Neuronal stem cell (in vitro differentiated cells): ENCODE measurements at regions not wholly inside any gene's neighbourhood (a gene's known extent, or its start where the extent isn't known, plus 50 kb on each side); places are given as distances from the start of the nearest gene placed in this dataset.

Experiments used
- DNase-seq: peaks from one replicate; pipeline ENCODE4 v3.0.0-alpha.2; 2013; ENCODE audit warnings: low spot score
- H2AFZ ChIP-seq: one replicate; pipeline ENCODE4 v1.6.1; 2013; ENCODE audit warnings: mild to moderate bottlenecking, low read length, inconsistent platforms
- H2AK5ac ChIP-seq: 2 replicates; pipeline ENCODE4 v1.6.1; 2013; ENCODE audit warnings: low read depth, mild to moderate bottlenecking, inconsistent platforms, low read length, moderate library complexity, mixed read lengths
- H2BK120ac ChIP-seq: 2 replicates; pipeline ENCODE4 v1.6.1; 2013; ENCODE audit warnings: low read depth, mild to moderate bottlenecking, inconsistent platforms, low read length, moderate library complexity, mixed read lengths
- H2BK12ac ChIP-seq: one replicate; pipeline ENCODE4 v1.6.1; 2013; ENCODE audit warnings: low read length, inconsistent platforms
- H2BK15ac ChIP-seq: 2 replicates; pipeline ENCODE4 v1.6.1; 2013; ENCODE audit warnings: mild to moderate bottlenecking, low read length, inconsistent platforms, mixed read lengths
- H2BK5ac ChIP-seq: one replicate; pipeline ENCODE4 v1.6.1; 2013; ENCODE audit warnings: inconsistent platforms, mild to moderate bottlenecking, low read length, moderate library complexity
- H3K14ac ChIP-seq: one replicate; pipeline ENCODE4 v1.6.1; 2013; ENCODE audit warnings: low read length, inconsistent platforms
- H3K18ac ChIP-seq: 2 replicates; pipeline ENCODE4 v1.6.1; 2013; ENCODE audit warnings: low read length, inconsistent platforms
- H3K23ac ChIP-seq: 2 replicates; pipeline ENCODE4 v1.6.1; 2013; ENCODE audit warnings: low read depth, mild to moderate bottlenecking, mixed read lengths, low read length, inconsistent platforms; ENCODE audit not compliant: poor library complexity
- H3K27ac ChIP-seq: replicated peaks from 3 replicates; pipeline ENCODE4 v1.5.1; 2013; ENCODE audit warnings: low read length, inconsistent platforms
- H3K27me3 ChIP-seq, 3 experiments: 2 replicates each; pipeline ENCODE4 v1.6.1; 2013; ENCODE audit warnings: low read length in 3 of 3, mild to moderate bottlenecking in 2 of 3, inconsistent platforms in 1 of 3, low read depth in 1 of 3, mixed read lengths in 1 of 3, moderate library complexity in 1 of 3; ENCODE audit not compliant: control insufficient read depth in 3 of 3, insufficient read depth in 3 of 3
- H3K36me3 ChIP-seq, 2 donors: replicated peaks in 1 of 2; 2 replicates each; pipeline ENCODE4 v1.6.1; 2013; ENCODE audit warnings: low read length in 2 of 2; ENCODE audit not compliant: control insufficient read depth in 2 of 2, insufficient read depth in 2 of 2
- H3K4ac ChIP-seq: 2 replicates; pipeline ENCODE4 v1.6.1; 2013; ENCODE audit warnings: inconsistent platforms, mild to moderate bottlenecking, low read length, moderate library complexity
- H3K4me1 ChIP-seq, 2 donors: 1 replicate in 1 of 2; 2 replicates in 1 of 2; pipeline ENCODE4 v1.6.1; 2013; ENCODE audit warnings: low read length in 2 of 2, low read depth in 1 of 2; ENCODE audit not compliant: control insufficient read depth in 2 of 2, insufficient read depth in 1 of 2
- H3K4me2 ChIP-seq: one replicate; pipeline ENCODE4 v1.6.1; 2013; ENCODE audit warnings: mild to moderate bottlenecking, low read length, inconsistent platforms; ENCODE audit not compliant: insufficient read depth, poor library complexity, severe bottlenecking
- H3K4me3 ChIP-seq, 2 donors: 2 replicates each; pipeline ENCODE4 v1.5.1; 2013; ENCODE audit warnings: low read length in 2 of 2, mild to moderate bottlenecking in 2 of 2, inconsistent platforms in 1 of 2, moderate library complexity in 1 of 2
- H3K79me1 ChIP-seq: one replicate; pipeline ENCODE4 v1.6.1; 2013; ENCODE audit warnings: low read depth, mild to moderate bottlenecking, inconsistent platforms, low read length, moderate library complexity
- H3K9ac ChIP-seq: one replicate; pipeline ENCODE4 v1.6.1; 2013; ENCODE audit warnings: mild to moderate bottlenecking, low read depth, low read length, inconsistent platforms; ENCODE audit not compliant: poor library complexity
- H3K9me3 ChIP-seq, 2 donors: replicated peaks in 1 of 2; 2 replicates each; pipeline versions ENCODE3 to v1.6.1; 2013; ENCODE audit warnings: low read length in 2 of 2, mild to moderate bottlenecking in 2 of 2, inconsistent platforms in 1 of 2, low read depth in 1 of 2, mixed read lengths in 1 of 2, moderate library complexity in 1 of 2; ENCODE audit not compliant: control insufficient read depth in 2 of 2, insufficient read depth in 1 of 2
- H4K8ac ChIP-seq: one replicate; pipeline ENCODE4 v1.6.1; 2013; ENCODE audit warnings: low read depth, mild to moderate bottlenecking, inconsistent platforms, low read length, moderate library complexity
- H4K91ac ChIP-seq: one replicate; pipeline ENCODE4 v1.6.1; 2013; ENCODE audit warnings: low read length, low read depth, mild to moderate bottlenecking, inconsistent platforms; ENCODE audit not compliant: poor library complexity
- WGBS, 2 donors: extraction: QIAGEN DNeasy Blood & Tissue Kit; methylation state at CpG; one replicate each; pipeline ENCODE4 v1.1.7; 2013; ENCODE audit warnings: missing lambda C conversion rate in 2 of 2, mixed read lengths in 1 of 2; ENCODE audit not compliant: insufficient read length in 2 of 2, insufficient replicate concordance in 1 of 2; ENCODE audit errors: extremely low coverage in 2 of 2; 5-methylcytosine and 5-hydroxymethylcytosine counted together

- H3K79me1 ChIP-seq = no peaks in the 10 kb centered on the region
- H2AK5ac ChIP-seq = no peak overlapping the region
- DNase-seq = no peak
- H3K9ac ChIP-seq = no peak overlapping the region
- H3K18ac ChIP-seq = no peak overlapping the region
- WGBS, 2 donors = no CpG with 5 or more reads among the region's 5 CpGs
- H2BK12ac ChIP-seq = no peak overlapping the region
- no peaks in the 10 kb centered on the region for H3K4me1 ChIP-seq
- H3K4me2 ChIP-seq = no peak overlapping the region
- H3K14ac ChIP-seq = no peak overlapping the region
- no peak overlapping the region for H3K4me3 ChIP-seq
- no peak overlapping the region for H3K4ac ChIP-seq
- no peak overlapping the region for H3K23ac ChIP-seq
- H3K27ac ChIP-seq = no peak overlapping the region
- no peaks in the 10 kb centered on the region for H3K27me3 ChIP-seq
- H4K91ac ChIP-seq = no peak overlapping the region
- no peak overlapping the region for H2BK5ac ChIP-seq
- no peaks in the 10 kb centered on the region for H3K36me3 ChIP-seq
- H2BK15ac ChIP-seq = no peak overlapping the region
- no peak overlapping the region for H4K8ac ChIP-seq
- H2AFZ ChIP-seq = no peak overlapping the region
- no peaks in the 10 kb centered on the region for H3K9me3 ChIP-seq
- H2BK120ac ChIP-seq = no peak overlapping the region
These were observed 343.0 kb upstream of the CPEB2 start for GRCh38 chr4:14659286-14659685.

- Histone ChIP-seq H2BK15ac (no peak overlapping the region), H3K14ac (no peak overlapping the region), H3K36me3 (no peaks in the 10 kb centered on the region), H3K18ac (no peak overlapping the region), H2BK120ac (no peak overlapping the region), H3K23ac (no peak overlapping the region), H4K8ac (no peak overlapping the region), H4K91ac (no peak overlapping the region), H3K4me2 (no peak overlapping the region), H3K4ac (no peak overlapping the region), H3K4me1 (peaks cover 0 to 3% of the 10 kb centered on the region in 2 donors), H2BK12ac (no peak overlapping the region), H3K9ac (no peak overlapping the region), H3K9me3 (no peaks in the 10 kb centered on the region), H2AFZ (no peak overlapping the region), H3K79me1 (no peaks in the 10 kb centered on the region), H3K4me3 (no peak overlapping the region), H2BK5ac (no peak overlapping the region), H3K27ac (no peak overlapping the region), H2AK5ac (no peak overlapping the region), H3K27me3 (no peaks in the 10 kb centered on the region)
- WGBS, 2 donors = no CpG with 5 or more reads among the region's 2 CpGs
- DNase-seq = no peak
These were observed 334.6 kb upstream of the CPEB2 start for GRCh38 chr4:14667624-14668151.

- H2BK15ac ChIP-seq = no peak overlapping the region
- H3K79me1 ChIP-seq = no peaks in the 10 kb centered on the region
- no peak overlapping the region for H4K8ac ChIP-seq
- no peak overlapping the region for H2AFZ ChIP-seq
- no peak overlapping the region for H3K14ac ChIP-seq
- H3K4ac ChIP-seq = no peak overlapping the region
- no peak overlapping the region for H3K18ac ChIP-seq
- H4K91ac ChIP-seq = no peak overlapping the region
- H3K27ac ChIP-seq = no peak overlapping the region
- no peak overlapping the region for H3K23ac ChIP-seq
- H3K27me3 ChIP-seq = no peaks in the 10 kb centered on the region
- no peak overlapping the region for H2BK12ac ChIP-seq
- H3K36me3 ChIP-seq = no peaks in the 10 kb centered on the region
- no peak overlapping the region for H2BK120ac ChIP-seq
- H3K4me2 ChIP-seq = no peak overlapping the region
- no peaks in the 10 kb centered on the region for H3K9me3 ChIP-seq
- WGBS, 2 donors = no CpG with 5 or more reads among the region's 1 CpG
- no peak for DNase-seq
- H2BK5ac ChIP-seq = no peak overlapping the region
- H3K4me1 ChIP-seq = peaks cover 0 to 3% of the 10 kb centered on the region in 2 donors
- H3K9ac ChIP-seq = no peak overlapping the region
- H3K4me3 ChIP-seq = no peak overlapping the region
- no peak overlapping the region for H2AK5ac ChIP-seq
These were observed 334.0 kb upstream of the CPEB2 start for GRCh38 chr4:14668296-14668695.

GRCh38 chr4:14669371-14669770 lies 332.9 kb upstream of the CPEB2 start:
- Histone ChIP-seq H3K4ac (no peak overlapping the region), H3K27ac (no peak overlapping the region), H3K23ac (no peak overlapping the region), H3K4me3 (no peak overlapping the region), H3K4me1 (peaks cover 0 to 3% of the 10 kb centered on the region in 2 donors), H3K9me3 (no peaks in the 10 kb centered on the region), H3K9ac (no peak overlapping the region), H2AK5ac (no peak overlapping the region), H2BK120ac (no peak overlapping the region), H2AFZ (no peak overlapping the region), H3K27me3 (no peaks in the 10 kb centered on the region), H3K18ac (no peak overlapping the region), H2BK5ac (no peak overlapping the region), H4K8ac (no peak overlapping the region), H2BK15ac (no peak overlapping the region), H3K79me1 (no peaks in the 10 kb centered on the region), H3K14ac (no peak overlapping the region), H2BK12ac (no peak overlapping the region), H4K91ac (no peak overlapping the region), H3K4me2 (no peak overlapping the region), H3K36me3 (no peaks in the 10 kb centered on the region)
- no CpG with 5 or more reads among the region's 5 CpGs for WGBS, 2 donors
- no peak for DNase-seq
